ENCODE measurements at regions not wholly inside any gene's neighbourhood (a gene's known extent, or its start where the extent isn't known, plus 50 kb on each side); places are given as distances from the start of the nearest gene placed in this dataset.

DNA sequence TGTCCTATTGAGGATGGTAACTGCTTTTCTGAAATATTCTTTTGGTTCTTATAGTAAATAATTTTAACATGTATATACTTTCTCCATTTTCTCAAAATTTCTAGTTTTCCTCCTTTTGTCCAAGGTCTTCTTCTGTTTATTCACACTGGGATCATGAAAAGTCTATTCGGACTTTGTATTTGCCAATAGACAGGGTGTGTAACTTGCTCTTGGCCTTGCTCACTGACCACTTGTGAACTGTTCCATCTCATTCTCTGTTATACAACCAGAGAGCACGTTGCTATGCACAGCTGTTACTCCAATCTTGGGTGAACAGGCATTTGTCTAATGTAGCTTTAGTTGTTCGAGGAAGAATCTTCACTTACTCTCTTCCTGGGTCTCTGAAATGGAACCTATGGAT lies 388.9 kb downstream of the SH3GL2 start:
- TF ChIP-seq, protein P1, sequence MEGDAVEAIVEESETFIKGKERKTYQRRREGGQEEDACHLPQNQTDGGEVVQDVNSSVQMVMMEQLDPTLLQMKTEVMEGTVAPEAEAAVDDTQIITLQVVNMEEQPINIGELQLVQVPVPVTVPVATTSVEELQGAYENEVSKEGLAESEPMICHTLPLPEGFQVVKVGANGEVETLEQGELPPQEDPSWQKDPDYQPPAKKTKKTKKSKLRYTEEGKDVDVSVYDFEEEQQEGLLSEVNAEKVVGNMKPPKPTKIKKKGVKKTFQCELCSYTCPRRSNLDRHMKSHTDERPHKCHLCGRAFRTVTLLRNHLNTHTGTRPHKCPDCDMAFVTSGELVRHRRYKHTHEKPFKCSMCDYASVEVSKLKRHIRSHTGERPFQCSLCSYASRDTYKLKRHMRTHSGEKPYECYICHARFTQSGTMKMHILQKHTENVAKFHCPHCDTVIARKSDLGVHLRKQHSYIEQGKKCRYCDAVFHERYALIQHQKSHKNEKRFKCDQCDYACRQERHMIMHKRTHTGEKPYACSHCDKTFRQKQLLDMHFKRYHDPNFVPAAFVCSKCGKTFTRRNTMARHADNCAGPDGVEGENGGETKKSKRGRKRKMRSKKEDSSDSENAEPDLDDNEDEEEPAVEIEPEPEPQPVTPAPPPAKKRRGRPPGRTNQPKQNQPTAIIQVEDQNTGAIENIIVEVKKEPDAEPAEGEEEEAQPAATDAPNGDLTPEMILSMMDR (conservative IDR thresholded peaks at IDR 0.05), result no peak
- TF ChIP-seq ZFX (IDR thresholded peaks at IDR 0.05), result no peak
- H3K27ac ChIP-seq, result no peak overlapping the region

DNA sequence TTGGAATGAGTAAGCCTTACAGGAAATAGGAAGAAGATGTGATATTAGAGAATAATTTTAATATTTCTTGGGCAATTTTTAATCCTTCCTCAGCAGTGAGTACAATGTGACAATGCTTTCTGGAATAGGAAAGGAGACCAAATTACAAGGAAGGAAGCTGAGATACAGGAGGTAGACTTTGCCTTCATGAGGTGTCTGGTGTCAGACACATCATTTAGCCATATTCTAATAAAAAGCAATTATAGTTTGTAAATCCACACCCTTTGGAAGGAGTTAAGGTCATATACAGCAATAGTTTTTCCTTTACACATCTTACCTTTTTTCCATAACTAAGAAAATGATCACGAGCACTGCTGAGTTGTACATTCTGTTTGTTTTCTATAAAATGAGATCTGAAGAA lies 390.4 kb downstream of the SH3GL2 start:
- no peak overlapping the region for H3K27ac ChIP-seq
- TF ChIP-seq, protein P1 (conservative IDR thresholded peaks at IDR 0.05), result no peak
- no peak for TF ChIP-seq ZFX (IDR thresholded peaks at IDR 0.05)

DNA sequence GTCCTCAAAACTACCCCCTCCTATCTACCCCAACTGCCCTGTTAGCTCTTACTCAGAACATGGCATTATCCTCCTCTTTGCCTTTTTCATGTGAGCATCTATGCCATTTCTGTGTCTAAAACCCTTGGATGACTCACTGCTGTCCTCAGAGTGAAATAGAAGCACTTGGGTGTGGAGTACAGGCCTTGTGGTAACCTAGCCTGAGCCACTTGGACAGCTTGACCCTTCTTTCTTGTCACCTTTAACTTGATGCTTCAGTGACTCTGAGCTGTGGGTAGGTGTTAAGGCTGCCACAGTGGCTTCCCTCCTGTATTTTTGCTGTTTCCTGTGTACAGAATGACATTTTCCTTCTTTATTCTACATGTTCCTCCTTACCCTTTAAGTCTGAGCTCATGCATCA lies 391.4 kb downstream of the SH3GL2 start:
- TF ChIP-seq, protein P1 (conservative IDR thresholded peaks at IDR 0.05), result no peak
- TF ChIP-seq ZFX (IDR thresholded peaks at IDR 0.05), result no peak

DNA sequence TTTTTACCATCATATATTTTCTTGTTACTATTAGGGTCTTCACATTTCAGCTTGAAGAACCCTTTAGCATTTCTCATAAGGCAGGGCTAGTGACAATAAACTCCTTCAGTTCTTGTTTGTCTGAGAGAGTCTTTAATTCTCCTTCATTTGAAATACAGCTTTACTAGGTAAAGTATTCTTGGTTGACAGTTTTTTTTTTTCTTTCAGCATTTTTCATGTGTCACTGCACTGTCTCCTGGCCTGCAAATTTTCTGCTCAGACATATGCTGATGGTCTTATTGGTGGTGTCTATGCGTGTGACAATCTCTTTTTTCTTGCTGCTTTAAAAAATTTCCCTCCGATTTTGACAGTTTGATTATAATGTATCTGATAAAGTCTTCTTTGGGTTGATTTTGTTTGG lies 399.9 kb downstream of the SH3GL2 start:
- H3K27ac ChIP-seq, result no peak overlapping the region
- no peak for TF ChIP-seq ZFX (IDR thresholded peaks at IDR 0.05)
- TF ChIP-seq, protein P1 (conservative IDR thresholded peaks at IDR 0.05), result no peak

More for the DNA sequence above, 391.4 kb downstream of the SH3GL2 start:
- H3K27ac ChIP-seq, result no peak overlapping the region

DNA sequence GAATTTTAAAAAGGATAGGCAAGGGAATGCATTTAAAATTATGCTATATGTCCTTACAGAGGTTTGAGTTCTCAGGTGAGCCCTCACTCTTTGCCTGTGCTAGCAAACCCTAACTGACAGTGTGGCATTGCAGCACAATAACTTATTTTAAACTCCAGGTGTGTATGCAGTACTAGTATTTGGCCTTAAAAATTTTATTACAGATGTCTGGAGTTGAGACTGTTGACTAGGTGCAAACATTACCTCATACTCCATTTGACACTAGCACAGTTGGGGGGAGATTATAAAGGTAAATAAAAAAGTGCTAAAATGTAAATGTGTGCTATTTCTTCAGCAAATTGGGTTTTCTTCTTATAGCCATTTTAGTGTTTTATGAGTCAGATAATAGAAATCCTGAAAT lies 407.7 kb downstream of the SH3GL2 start:
- no peak overlapping the region for H3K27ac ChIP-seq
- TF ChIP-seq, protein P1 (conservative IDR thresholded peaks at IDR 0.05), result no peak
- no peak for TF ChIP-seq ZFX (IDR thresholded peaks at IDR 0.05)

DNA sequence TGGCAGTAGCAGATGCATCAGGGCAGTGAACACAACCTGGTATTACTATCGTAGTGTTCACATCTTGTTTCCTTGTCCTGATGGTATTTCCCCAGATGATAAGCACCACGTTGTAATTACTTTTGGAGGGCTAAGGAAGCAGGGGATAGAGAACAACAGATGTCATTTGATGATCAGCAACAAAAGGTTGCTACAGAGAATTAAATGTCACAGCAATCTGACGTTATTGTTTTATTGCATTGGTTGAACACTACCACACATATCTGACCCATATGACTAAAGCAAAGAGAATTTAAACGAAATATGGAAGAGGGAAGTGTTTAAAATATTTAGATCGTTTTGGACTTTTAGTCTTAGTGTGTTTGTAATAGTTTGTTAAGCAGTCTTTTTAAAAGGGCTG lies 408.3 kb downstream of the SH3GL2 start:
- no peak overlapping the region for H3K27ac ChIP-seq
- no peak for TF ChIP-seq ZFX (IDR thresholded peaks at IDR 0.05)
- TF ChIP-seq, protein P1 (conservative IDR thresholded peaks at IDR 0.05), result no peak

DNA sequence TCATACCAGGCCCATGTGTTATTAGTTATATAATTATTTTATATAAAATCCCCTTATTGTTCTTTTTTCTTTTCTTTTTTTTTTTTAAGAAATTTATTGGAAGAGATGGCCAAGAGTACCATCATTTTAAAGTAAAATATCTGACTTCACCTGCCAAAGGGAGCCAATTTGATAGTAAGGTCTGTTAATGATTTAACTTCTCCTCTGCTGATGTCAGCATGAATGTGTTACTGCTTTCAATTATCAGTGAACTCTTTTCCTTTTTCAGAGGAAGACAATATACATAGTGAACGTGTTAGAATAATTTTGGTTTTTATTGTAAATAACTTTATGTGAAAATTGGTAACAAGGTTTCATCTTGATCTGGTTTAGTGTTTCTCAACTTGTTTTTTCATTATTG lies 409.6 kb downstream of the SH3GL2 start:
- TF ChIP-seq, protein P1 (conservative IDR thresholded peaks at IDR 0.05), result no peak
- TF ChIP-seq ZFX (IDR thresholded peaks at IDR 0.05), result no peak

More for the DNA sequence above, 409.6 kb downstream of the SH3GL2 start:
- H3K27ac ChIP-seq, result no peak overlapping the region

Measured in C4-2B (cell line).